GM06990 (cell line): ENCODE measurements at regions not wholly inside any gene's neighbourhood (a gene's known extent, or its start where the extent isn't known, plus 50 kb on each side); places are given as distances from the start of the nearest gene placed in this dataset.

ENCODE experiments used
- DNase-seq: peaks from one replicate; pipeline ENCODE4 v3.0.0-alpha.2; 2011; ENCODE audit not compliant: insufficient read length; ENCODE audit errors: extremely low read depth
- H3K27me3 ChIP-seq: replicated peaks from 2 replicates; pipeline ENCODE4 v1.6.0; 2011; ENCODE audit warnings: low read length; ENCODE audit not compliant: control insufficient read depth, insufficient read depth
- H3K36me3 ChIP-seq: 2 replicates; pipeline ENCODE4 v1.5.1; 2011; ENCODE audit warnings: low read length; ENCODE audit not compliant: control insufficient read depth, insufficient read depth
- H3K4me3 ChIP-seq: replicated peaks from 2 replicates; pipeline ENCODE4 v1.5.1; 2011; ENCODE audit warnings: low read depth, mild to moderate bottlenecking, control low read depth, low read length
- TF ChIP-seq, protein P1 (sequence below): IDR thresholded peaks from 2 replicates; pipeline ENCODE4 v1.5.1; 2011; ENCODE audit warnings: low read length, control low read depth, mild to moderate bottlenecking, inconsistent platforms; ENCODE audit not compliant: insufficient read depth, poor library complexity, severe bottlenecking

DNA sequence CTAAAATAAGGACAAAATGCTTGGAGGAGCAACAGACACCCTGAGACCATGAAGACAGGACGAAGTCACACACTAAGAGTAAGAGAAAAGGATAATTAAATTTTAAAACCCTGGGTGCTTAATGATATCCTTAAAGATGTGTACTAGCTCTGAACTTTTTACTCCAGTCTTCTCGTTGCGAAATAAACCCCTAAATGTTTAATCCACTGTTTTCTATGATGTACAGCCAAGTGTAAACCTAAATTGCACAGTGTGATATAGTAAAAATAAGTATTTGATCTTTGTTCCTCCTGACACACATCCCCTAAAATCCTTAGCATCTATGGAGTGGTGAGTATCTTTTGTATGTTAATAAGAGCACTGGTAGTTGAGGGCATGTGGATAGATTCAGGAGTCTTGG, 157.5 kb upstream of the PKDCC start:
- H3K4me3 ChIP-seq = no peak overlapping the region
- no peaks in the 10 kb centered on the region for H3K36me3 ChIP-seq
- no peak for DNase-seq
- no peaks in the 10 kb centered on the region; the same call in 1 of the 2 replicates for H3K27me3 ChIP-seq
- TF ChIP-seq, protein P1, sequence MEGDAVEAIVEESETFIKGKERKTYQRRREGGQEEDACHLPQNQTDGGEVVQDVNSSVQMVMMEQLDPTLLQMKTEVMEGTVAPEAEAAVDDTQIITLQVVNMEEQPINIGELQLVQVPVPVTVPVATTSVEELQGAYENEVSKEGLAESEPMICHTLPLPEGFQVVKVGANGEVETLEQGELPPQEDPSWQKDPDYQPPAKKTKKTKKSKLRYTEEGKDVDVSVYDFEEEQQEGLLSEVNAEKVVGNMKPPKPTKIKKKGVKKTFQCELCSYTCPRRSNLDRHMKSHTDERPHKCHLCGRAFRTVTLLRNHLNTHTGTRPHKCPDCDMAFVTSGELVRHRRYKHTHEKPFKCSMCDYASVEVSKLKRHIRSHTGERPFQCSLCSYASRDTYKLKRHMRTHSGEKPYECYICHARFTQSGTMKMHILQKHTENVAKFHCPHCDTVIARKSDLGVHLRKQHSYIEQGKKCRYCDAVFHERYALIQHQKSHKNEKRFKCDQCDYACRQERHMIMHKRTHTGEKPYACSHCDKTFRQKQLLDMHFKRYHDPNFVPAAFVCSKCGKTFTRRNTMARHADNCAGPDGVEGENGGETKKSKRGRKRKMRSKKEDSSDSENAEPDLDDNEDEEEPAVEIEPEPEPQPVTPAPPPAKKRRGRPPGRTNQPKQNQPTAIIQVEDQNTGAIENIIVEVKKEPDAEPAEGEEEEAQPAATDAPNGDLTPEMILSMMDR = no peak

DNA sequence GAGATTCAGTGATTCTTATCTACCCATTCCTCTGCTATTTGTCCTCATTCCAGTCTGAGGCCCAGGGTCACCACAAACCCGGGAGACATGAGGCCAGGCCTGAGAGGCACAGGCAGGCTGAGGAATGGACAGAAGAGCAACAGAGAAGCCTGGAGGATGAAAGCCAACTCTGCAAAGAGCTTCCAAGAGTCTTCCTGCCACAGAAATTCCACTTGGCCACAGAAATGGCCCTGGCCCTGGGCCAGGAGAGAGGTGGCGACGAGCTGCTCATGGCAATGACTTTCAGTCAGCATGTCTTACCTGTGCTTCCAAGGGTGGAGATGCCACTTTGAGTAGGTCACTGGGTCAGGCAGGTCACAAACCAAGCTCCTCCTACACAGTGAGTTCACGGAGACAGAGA, 155.3 kb upstream of the PKDCC start:
- no peak overlapping the region for H3K4me3 ChIP-seq
- H3K27me3 ChIP-seq = no peaks in the 10 kb centered on the region
- TF ChIP-seq, protein P1 = no peak
- no peak for DNase-seq
- no peaks in the 10 kb centered on the region for H3K36me3 ChIP-seq

DNA sequence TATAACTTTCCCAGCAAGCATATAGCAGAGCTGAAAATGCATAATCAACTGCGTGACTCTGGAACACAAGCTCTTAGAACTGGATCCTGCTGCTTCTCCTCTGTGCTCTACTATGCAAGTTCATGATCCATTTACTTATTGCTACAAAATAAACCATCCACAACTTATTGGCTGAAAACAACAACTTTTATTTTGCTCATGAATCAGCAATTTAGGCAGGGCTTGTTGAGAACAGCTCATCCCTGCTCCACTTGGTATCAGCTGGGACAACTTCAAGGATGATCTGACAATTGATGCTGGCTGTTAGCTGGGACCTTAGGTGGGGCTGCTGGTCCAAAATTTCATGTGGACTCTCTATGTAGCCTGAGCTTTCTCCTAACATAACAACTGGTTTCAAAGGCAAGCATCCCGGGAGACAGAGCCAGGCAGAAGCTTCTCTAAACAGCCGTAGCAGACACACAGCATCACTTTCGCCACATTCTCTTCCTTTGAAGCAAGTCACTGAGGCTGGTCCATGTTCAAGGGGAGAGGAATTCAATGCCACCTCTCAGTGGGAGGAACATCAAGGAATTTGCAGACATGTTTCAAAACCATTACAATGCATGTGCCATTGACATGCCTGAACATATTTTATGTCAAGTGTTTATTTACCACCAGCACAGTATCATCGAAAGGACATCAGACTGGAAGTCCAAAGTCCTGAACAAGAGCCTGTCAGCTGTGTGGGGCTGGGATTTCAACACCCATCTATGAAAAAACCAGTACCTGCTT, 153.1 kb upstream of the PKDCC start:
- no peak for DNase-seq
- Histone ChIP-seq H3K4me3 (no peak overlapping the region), H3K27me3 (no peaks in the 10 kb centered on the region), H3K36me3 (no peaks in the 10 kb centered on the region)
- TF ChIP-seq, protein P1 = no peak

DNA sequence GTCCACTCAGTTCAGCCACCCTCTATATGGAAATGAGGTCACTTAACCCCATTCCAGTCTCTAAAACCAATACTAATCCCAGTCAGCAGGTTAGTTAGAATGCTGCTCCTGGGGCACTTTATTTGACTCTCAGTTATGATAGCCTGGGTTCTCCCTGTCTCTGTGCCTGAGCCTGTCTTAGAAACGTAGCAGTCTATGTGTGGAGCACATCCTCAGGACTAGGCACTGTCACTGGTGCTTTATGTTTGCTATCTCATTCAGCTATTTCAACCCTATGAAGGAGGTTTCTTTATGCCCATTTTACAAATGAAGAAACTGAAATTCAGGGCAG, 152.5 kb upstream of the PKDCC start:
- DNase-seq = no peak

DNA sequence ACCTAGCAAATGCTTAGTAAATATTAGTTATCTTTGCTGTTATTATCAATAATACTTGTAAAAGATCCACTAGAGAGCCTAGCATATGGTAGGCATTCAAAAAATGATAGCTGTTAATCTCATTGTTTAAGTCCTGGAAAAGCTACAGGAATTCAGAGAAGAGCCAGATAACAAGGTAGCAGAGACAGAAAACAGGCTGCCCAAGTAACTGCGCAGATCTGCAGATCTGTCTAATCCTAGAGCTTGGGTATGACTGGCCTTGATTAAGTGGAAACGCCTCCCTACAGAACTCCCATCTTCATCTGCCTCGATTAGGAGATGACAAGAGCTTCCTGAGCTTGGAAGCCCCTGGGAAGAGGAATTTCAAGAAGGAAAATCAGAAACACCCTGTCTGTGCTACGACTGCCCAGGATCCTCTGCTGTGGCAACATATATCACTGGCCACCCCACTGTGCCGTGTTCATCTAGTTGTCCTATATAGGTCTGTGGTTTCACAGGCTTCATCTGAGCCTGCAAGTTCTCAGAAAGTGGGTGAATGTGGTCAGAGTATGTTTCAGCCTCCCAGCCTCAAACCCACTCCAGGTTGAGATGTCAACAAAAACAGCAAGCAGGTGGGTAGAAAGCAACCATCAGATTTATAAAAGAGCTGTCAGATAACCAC, 151.5 kb upstream of the PKDCC start:
- H3K4me3 ChIP-seq = no peak overlapping the region
- H3K36me3 ChIP-seq = no peaks in the 10 kb centered on the region
- no peaks in the 10 kb centered on the region for H3K27me3 ChIP-seq
- TF ChIP-seq, protein P1 = no peak
- peak; percentile 33 for DNase-seq

More for the DNA sequence above, 152.5 kb upstream of the PKDCC start:
- Histone ChIP-seq H3K4me3 (no peak overlapping the region), H3K27me3 (no peaks in the 10 kb centered on the region), H3K36me3 (no peaks in the 10 kb centered on the region)
- TF ChIP-seq, protein P1 = no peak
